GM19438 (cell line): ENCODE measurements at regions not wholly inside any gene's neighbourhood (a gene's known extent, or its start where the extent isn't known, plus 50 kb on each side); places are given as distances from the start of the nearest gene placed in this dataset.
"Not testable (repeated sequence)": the region's sequence is repeated elsewhere in the genome, so short reads cannot be mapped to it uniquely, and the experiment has no call there.

Experiments
- ATAC-seq: cut with Tn5 transposase; IDR thresholded peaks from one replicate; pipeline ENCODE4 v1.9.1; 2021; ENCODE audit warnings: low read depth; ENCODE audit not compliant: unreplicated experiment

GRCh38 chr1:104288322-104288721 lies 538.6 kb downstream of the AMY1C start:
- ATAC-seq: not testable (repeated sequence)

GRCh38 chr1:104291156-104291555 lies 541.5 kb downstream of the AMY1C start:
- ATAC-seq: no peak

- ATAC-seq: no peak
These were observed 544.6 kb downstream of the AMY1C start for GRCh38 chr1:104294259-104294658.

GRCh38 chr1:104295511-104295910 lies 545.8 kb downstream of the AMY1C start:
- no peak for ATAC-seq

- no peak for ATAC-seq
These were observed 560.0 kb downstream of the AMY1C start for GRCh38 chr1:104309673-104310072.

- no peak for ATAC-seq
These were observed 566.1 kb downstream of the AMY1C start for GRCh38 chr1:104315823-104316222.

GRCh38 chr1:104322131-104322530 lies 572.4 kb downstream of the AMY1C start:
- no peak for ATAC-seq

GRCh38 chr1:104329278-104329677 lies 579.6 kb downstream of the AMY1C start:
- ATAC-seq: no peak

- no peak for ATAC-seq
These were observed 582.1 kb downstream of the AMY1C start for GRCh38 chr1:104331763-104332162.

- ATAC-seq: not testable (repeated sequence)
These were observed 588.2 kb downstream of the AMY1C start for GRCh38 chr1:104337927-104338326.

- no peak for ATAC-seq
These were observed 592.2 kb downstream of the AMY1C start for GRCh38 chr1:104341944-104342343.

- no peak for ATAC-seq
These were observed 598.6 kb downstream of the AMY1C start for GRCh38 chr1:104348277-104348676.

- ATAC-seq: no peak
These were observed 603.9 kb downstream of the AMY1C start for GRCh38 chr1:104353580-104353979.

GRCh38 chr1:104358086-104358485 lies 608.4 kb downstream of the AMY1C start:
- ATAC-seq: no peak

GRCh38 chr1:104358621-104359020 lies 608.9 kb downstream of the AMY1C start:
- no peak for ATAC-seq

- ATAC-seq: no peak
These were observed 628.7 kb downstream of the AMY1C start for GRCh38 chr1:104378414-104378813.

- no peak for ATAC-seq
These were observed 630.3 kb downstream of the AMY1C start for GRCh38 chr1:104380003-104380402.

- peak; percentile 51 for ATAC-seq
These were observed 638.2 kb downstream of the AMY1C start for GRCh38 chr1:104387716-104388508.

GRCh38 chr1:104392552-104392951 lies 642.9 kb downstream of the AMY1C start:
- no peak for ATAC-seq

GRCh38 chr1:104402178-104402577 lies 652.5 kb downstream of the AMY1C start:
- ATAC-seq: no peak

- ATAC-seq: no peak
These were observed 654.2 kb downstream of the AMY1C start for GRCh38 chr1:104403883-104404282.

GRCh38 chr1:104406728-104407127 lies 657.0 kb downstream of the AMY1C start:
- ATAC-seq: no peak

- ATAC-seq: no peak
These were observed 658.6 kb downstream of the AMY1C start for GRCh38 chr1:104408268-104408667.
